Body of pancreas (tissue), 4 donors: ENCODE measurements at regions not wholly inside any gene's neighbourhood (a gene's known extent, or its start where the extent isn't known, plus 50 kb on each side); places are given as distances from the start of the nearest gene placed in this dataset.
"Not testable (repeated sequence)": the region's sequence is repeated elsewhere in the genome, so short reads cannot be mapped to it uniquely, and the experiment has no call there.

Source experiments
- ATAC-seq: fragments of 150-250 bp; one replicate; pipeline ENCODE4 v1.9.1; 2016
- DNase-seq, 4 donors: peaks; one replicate each; pipeline ENCODE4 v3.0.0-alpha.2; 2019
- H3K27ac ChIP-seq, 4 donors: fragments of 200-600 bp; sonication (generic); 1 replicate in 3 of 4; 2 replicates in 1 of 4; pipeline versions ENCODE4 v1.5.1 to v1.6.1; 2016 to 2019; ENCODE audit warnings: mild to moderate bottlenecking in 1 of 4, mixed read lengths in 1 of 4, moderate library complexity in 1 of 4
- H3K27me3 ChIP-seq, 2 donors: fragments of 200-600 bp; sonication (generic); one replicate each; pipeline ENCODE4 v1.6.0; 2016; ENCODE audit warnings: mild to moderate bottlenecking in 1 of 2
- H3K36me3 ChIP-seq, 2 donors: fragments of 200-600 bp; sonication (generic); replicated peaks in 1 of 2; 2 replicates each; pipeline ENCODE4 v1.5.1; 2016; ENCODE audit warnings: low read depth in 2 of 2; ENCODE audit not compliant: insufficient read depth in 1 of 2
- H3K4me1 ChIP-seq: fragments of 200-600 bp; sonication (generic); one replicate; pipeline ENCODE4 v1.6.0; 2016
- H3K4me3 ChIP-seq, 2 donors: fragments of 200-600 bp; sonication (generic); 1 replicate in 1 of 2; 2 replicates in 1 of 2; pipeline ENCODE4 v1.5.1; 2016 to 2019
- H3K9me3 ChIP-seq, 3 donors: fragments of 200-600 bp; sonication (generic); 1 replicate in 2 of 3; 2 replicates in 1 of 3; pipeline ENCODE4 v1.5.1; 2016
- POLR2A ChIP-seq, 3 donors: fragments of 450-650 bp; IDR thresholded peaks; one replicate each; pipeline ENCODE4 v1.6.1; 2016; ENCODE audit warnings: antibody characterized with exemption in 3 of 3, mild to moderate bottlenecking in 2 of 3
- WGBS, 2 donors: methylation state at CpG; one replicate each; pipeline ENCODE4 v1.1.5; 2017; 5-methylcytosine and 5-hydroxymethylcytosine counted together
- intact Hi-C: fragments of 100-400 bp; cut with DNase I; formaldehyde crosslinking; loops from one replicate; pipeline ENCODE4 v1.15.1; 2023
- TF ChIP-seq, protein P1 (sequence below), 7 experiments: fragments of 450-650 bp in 4 of 7; fragments of 200-600 bp in 3 of 7; sonication (generic) in 3 of 7; IDR thresholded peaks; one replicate each; pipeline ENCODE4 v1.5.1; 2016 to 2019; ENCODE audit warnings: antibody characterized with exemption in 7 of 7

DNA sequence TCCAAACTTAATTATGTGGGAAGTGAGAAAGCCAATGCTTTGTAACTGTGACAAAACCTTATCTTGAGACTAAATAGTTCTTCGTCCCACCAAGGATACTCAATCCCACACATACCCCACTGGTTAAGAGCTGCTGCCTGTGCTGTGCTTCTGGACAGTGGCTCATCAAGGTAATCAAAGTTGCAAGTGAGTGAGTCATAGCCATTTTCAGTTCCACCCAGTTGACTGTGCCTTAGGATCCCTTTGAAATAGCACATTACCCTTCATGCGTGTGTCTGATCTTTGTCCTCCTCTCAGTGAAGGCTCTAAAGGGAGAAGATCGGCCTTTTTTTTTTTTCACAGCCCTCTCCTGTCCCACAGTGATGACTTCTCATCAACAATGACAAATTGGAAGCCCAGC, 706.0 kb upstream of the AUTS2 start:
- TF ChIP-seq, protein P1, sequence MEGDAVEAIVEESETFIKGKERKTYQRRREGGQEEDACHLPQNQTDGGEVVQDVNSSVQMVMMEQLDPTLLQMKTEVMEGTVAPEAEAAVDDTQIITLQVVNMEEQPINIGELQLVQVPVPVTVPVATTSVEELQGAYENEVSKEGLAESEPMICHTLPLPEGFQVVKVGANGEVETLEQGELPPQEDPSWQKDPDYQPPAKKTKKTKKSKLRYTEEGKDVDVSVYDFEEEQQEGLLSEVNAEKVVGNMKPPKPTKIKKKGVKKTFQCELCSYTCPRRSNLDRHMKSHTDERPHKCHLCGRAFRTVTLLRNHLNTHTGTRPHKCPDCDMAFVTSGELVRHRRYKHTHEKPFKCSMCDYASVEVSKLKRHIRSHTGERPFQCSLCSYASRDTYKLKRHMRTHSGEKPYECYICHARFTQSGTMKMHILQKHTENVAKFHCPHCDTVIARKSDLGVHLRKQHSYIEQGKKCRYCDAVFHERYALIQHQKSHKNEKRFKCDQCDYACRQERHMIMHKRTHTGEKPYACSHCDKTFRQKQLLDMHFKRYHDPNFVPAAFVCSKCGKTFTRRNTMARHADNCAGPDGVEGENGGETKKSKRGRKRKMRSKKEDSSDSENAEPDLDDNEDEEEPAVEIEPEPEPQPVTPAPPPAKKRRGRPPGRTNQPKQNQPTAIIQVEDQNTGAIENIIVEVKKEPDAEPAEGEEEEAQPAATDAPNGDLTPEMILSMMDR (IDR thresholded peaks at IDR 0.05) = no peak
- TF ChIP-seq POLR2A (IDR thresholded peaks at IDR 0.05) = no peak
- no peaks in the 10 kb centered on the region for H3K4me1 ChIP-seq
- 78 to 79% methylated on average over 3 of the region's 3 CpGs for WGBS, 2 donors
- intact Hi-C loops = no loop called here
- no peak overlapping the region for H3K4me3 ChIP-seq
- ATAC-seq (no peak), DNase-seq (no peak)
- H3K9me3 ChIP-seq = no peaks in the 10 kb centered on the region
- no peak overlapping the region for H3K27ac ChIP-seq
- no peaks in the 10 kb centered on the region for H3K36me3 ChIP-seq
- H3K27me3 ChIP-seq = no peaks in the 10 kb centered on the region

DNA sequence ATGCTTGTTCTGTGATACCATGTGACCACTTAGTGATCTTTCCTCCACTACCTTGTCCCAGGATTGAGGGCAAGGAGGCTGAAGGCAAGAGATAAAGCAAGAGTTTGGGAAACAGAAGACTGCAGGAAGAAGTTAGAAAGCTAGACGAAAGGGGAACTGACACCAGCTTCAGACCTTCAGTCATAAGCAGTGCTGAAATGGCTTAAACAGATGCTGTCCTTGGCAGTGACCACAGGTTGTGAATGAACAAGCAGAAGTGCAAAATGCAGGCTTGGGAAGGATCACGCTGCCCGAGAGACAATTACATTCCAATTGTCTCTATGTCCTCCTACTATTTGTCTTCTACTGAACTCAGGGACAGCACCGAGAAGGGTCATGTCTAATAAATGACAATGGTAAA, 704.9 kb upstream of the AUTS2 start:
- H3K27ac ChIP-seq = no peak overlapping the region
- WGBS, 2 donors = 29 to 35% methylated on average over 4 of the region's 4 CpGs
- H3K4me3 ChIP-seq = no peak overlapping the region
- H3K27me3 ChIP-seq = no peaks in the 10 kb centered on the region
- H3K9me3 ChIP-seq = no peaks in the 10 kb centered on the region
- no peak for DNase-seq
- intact Hi-C loops = no loop called here
- no peaks in the 10 kb centered on the region for H3K4me1 ChIP-seq
- TF ChIP-seq POLR2A (IDR thresholded peaks at IDR 0.05) = no peak
- TF ChIP-seq, protein P1 (IDR thresholded peaks at IDR 0.05) = no peak
- no peaks in the 10 kb centered on the region for H3K36me3 ChIP-seq
- no peak for ATAC-seq

DNA sequence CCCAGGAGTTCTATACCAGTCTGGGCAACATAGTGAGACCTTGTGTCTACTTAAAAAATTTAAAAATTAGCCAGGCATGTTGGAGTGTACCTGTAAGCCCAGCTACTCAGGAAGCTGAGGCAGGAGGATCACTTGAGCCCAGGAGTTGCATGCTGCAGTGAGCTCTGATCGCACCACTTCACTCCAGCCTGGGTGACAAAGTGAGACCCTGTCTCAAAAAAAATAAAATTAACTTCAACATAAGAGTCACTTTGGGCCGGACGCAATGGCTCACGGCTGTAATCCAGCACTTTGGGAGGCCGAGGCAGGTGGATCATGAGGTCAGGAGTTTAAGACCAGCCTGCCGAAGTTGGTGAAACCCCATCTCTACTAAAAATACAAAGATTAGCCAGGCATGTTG, 699.1 kb upstream of the AUTS2 start:
- H3K4me1 ChIP-seq, H3K9me3 ChIP-seq, H3K27ac ChIP-seq, ATAC-seq, H3K36me3 ChIP-seq, intact Hi-C loops, DNase-seq, H3K4me3 ChIP-seq, H3K27me3 ChIP-seq: not testable (repeated sequence)
- WGBS, 2 donors = 82 to 95% methylated on average over 6 of the region's 6 CpGs

DNA sequence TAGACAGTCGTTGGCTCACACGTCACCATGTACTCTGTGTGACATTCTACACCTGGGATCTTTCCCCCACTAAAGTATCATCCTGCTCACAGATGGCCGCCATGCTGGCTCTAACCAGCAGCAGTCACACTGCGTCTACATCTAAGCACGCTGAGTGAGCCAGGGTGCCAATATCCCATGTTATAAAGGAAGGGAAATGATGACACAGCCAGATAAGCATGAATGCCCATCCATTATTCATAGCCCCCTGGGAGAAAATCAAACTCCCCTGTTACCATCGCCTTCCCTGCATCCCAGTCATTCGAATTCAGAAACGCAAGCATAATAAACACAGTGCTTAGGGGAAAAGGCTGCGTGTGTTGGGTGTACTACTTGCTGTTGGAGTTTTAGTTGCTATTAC, 698.2 kb upstream of the AUTS2 start:
- H3K27ac ChIP-seq = no peak overlapping the region
- no peak for ATAC-seq
- 76 to 81% methylated on average over 9 of the region's 9 CpGs for WGBS, 2 donors
- no peaks in the 10 kb centered on the region for H3K36me3 ChIP-seq
- no peak overlapping the region for H3K4me3 ChIP-seq
- no peaks in the 10 kb centered on the region for H3K9me3 ChIP-seq
- TF ChIP-seq, protein P1 (IDR thresholded peaks at IDR 0.05) = no peak
- TF ChIP-seq POLR2A (IDR thresholded peaks at IDR 0.05) = no peak
- H3K27me3 ChIP-seq = no peaks in the 10 kb centered on the region
- intact Hi-C loops = no loop called here
- no peak for DNase-seq
- no peaks in the 10 kb centered on the region for H3K4me1 ChIP-seq

DNA sequence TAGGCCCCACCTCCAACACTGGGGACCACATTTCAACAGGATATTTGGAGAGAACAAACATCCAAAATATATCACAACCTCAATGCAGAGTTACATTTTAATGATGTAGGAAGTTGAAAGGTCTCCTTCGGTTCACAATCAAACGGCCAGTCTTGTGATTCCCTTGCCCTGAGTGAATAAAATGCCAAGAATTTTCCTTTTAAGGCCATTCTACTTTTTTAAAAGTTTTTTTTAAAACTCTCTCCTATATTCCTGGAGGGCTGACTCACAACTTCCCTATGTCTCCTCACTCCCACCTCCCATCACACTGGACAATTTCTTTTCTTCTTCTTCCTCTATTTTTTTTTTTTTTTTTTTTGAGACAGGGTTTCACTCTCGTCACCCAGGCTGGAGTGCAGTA, 693.6 kb upstream of the AUTS2 start:
- TF ChIP-seq, protein P1 (IDR thresholded peaks at IDR 0.05) = no peak
- no peak for TF ChIP-seq POLR2A (IDR thresholded peaks at IDR 0.05)
- Histone ChIP-seq H3K4me3 (no peak overlapping the region), H3K36me3 (no peaks in the 10 kb centered on the region), H3K27ac (no peak overlapping the region), H3K27me3 (no peaks in the 10 kb centered on the region), H3K9me3 (no peaks in the 10 kb centered on the region), H3K4me1 (no peaks in the 10 kb centered on the region)
- ATAC-seq (no peak), DNase-seq (no peak)
- intact Hi-C loops = no loop called here
- WGBS, 2 donors = 77 to 78% methylated on average over 3 of the region's 3 CpGs
